Left forelimb (tissue), 1 donor: ENCODE measurements at regions not wholly inside any gene's neighbourhood (a gene's known extent, or its start where the extent isn't known, plus 50 kb on each side); places are given as distances from the start of the nearest gene placed in this dataset.
"Not testable (repeated sequence)": the region's sequence is repeated elsewhere in the genome, so short reads cannot be mapped to it uniquely, and the experiment has no call there.

Experiments used
- DNase-seq: peaks from one replicate; pipeline ENCODE4 v3.0.0-alpha.2; 2018; ENCODE audit warnings: low spot score

DNA sequence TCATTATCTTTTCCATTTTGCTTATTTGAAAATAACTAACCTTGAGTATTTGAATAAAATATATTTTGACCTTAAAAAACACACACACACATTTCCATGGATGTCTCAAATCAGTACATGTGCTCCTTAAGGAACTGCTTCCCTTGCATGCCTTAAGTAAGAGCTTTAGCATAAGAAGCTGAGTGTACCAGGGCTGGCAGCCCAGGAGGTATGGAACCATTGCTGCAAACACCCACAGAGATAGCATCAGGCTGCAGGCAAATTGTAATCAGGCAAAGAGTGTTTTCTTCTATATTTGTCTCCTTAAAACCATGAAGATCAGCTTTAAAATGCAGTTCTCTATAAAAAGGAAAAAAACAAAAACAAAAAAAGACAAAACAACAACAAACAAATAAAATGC lies 160.6 kb downstream of the PLK2 start:
- no peak for DNase-seq

DNA sequence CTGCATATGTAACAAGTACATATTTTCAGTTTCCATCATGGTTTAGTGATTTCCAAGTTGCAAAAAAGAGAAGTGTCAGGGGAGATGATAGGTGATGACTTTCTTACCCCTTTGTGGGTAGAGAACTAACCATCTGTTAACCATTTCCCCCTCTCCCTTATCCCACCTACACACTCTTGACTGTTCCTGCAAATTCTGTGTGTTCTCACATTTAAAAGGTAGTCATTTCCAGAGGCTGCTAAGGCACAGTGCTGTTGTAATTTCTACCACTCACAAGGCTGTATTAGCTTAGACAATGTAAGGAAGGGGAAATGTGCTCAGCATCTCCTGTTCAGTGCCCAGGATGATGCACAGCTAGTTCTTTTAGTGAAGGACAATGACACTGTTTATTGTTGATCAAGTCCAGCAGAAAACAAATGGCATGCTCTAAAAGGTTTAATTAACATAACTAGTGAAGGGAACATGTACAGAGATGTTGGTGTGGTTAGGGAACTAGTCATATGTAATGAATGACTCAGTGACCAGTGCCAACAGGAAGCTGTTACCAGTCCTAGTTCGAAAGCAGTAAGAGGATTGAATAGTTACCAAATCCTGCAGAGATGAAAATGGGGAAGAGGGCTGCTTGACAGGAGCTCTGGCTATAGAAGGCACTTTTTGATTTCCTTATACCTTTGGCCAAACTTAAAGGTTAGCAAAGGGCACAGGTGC lies 165.1 kb downstream of the PLK2 start:
- DNase-seq: no peak

DNA sequence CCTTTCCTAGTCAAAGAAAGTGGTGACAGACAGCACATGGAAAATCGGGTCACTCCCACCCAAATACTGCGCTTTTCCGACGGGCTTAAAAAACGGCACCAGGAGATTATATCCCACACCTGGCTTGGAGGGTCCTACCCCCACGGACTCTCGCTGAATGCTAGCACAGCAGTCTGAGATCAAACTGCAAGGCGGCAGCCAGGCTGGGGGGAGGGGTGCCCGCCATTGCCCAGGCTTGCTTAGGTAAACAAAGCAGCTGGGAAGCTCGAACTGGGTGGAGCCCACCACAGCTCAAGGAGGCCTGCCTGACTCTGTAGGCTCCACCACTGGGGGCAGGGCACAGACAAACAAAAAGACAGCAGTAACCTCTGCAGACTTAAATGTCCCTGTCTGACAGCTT lies 171.6 kb downstream of the PLK2 start:
- not testable (repeated sequence) for DNase-seq

DNA sequence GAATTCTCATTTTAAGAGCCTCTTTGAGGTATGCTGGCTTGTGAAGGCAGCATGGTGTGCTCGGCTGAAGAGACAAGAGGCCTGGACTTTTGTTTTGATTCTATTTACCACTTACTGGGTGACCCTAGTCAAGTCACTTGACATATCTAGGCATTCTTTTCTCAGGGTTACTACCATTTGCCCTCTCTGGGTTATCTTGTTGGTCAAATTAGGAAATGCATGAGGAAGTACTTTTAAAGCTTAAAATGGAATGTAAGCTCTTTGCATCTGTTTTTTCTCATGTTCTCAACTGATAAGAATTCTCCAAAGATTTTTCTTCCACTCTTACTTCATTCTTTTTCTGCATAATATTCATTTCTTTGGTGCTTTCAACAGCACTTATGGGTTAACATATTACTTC lies 173.1 kb downstream of the PLK2 start:
- DNase-seq: no peak

DNA sequence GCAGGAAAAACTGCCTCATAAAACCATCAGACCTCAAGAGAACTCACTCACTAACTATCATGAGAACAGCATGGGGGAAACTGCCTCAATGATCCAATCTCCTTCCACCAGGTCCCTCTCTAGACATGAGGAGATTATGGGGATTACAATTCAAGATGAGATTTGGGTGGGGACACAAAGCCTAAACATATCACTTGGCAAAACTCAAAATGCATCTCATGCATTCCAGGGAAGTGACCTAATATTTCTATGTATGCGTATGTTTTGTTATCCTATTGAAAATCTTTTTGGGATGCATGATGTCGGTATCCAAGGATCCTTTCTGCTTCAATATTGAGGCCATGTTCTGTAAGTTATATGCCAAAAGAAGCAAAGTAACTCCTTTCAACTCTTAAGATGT lies 174.0 kb downstream of the PLK2 start:
- DNase-seq: no peak

DNA sequence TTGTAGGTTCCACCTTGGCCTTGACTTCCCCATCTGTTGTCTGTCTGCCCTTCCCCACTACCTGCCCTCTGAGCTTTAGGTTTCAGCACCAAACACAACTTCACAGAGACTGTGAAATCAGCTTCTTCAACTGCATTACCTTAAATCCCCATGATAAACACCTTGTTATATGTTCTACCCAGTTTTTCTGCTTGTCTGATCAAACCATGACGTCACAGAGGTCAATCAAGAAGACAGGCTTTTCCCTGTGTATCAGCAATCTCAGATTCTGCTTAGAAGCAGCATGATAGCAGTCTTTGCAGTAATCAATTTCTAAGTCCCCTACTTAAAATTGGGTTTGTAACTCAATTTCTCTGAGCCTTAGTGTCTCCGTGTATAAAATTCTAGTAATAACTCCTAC lies 175.0 kb downstream of the PLK2 start:
- DNase-seq: no peak

DNA sequence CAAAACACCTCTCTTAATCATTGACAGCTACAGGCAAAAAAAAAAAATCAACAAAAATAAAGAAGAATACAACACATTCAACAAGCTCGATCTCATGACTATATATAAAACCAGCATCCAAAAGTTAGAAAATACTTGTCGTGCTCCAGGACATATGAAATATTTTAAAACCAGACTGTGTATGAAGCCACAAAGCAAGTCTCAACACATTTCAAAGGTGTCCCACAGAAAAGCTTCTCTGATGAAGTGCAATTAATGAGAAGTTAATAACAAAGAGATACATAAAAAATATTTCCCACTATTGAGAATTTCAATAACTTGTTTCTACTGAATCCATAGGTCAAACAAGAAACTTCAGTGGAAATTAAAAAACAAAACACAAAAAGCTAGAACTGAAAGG lies 178.7 kb downstream of the PLK2 start:
- no peak for DNase-seq

DNA sequence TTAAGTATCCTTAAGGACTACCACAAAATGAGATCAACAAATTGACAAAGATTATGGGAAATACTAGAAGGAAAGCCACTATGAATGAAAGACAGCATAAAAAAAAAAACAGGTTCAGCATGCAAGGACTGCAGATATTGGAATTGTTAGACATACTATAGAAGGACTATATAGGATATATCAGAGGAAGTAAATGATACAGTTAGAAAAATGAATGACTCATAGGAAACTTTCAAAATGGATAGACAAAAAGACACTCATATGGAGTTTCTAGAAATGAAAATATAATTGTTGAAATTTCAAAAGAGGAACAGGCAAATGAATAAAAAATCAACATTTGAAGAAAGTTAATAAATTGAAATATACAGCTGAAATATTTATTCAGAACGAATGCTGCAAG lies 180.6 kb downstream of the PLK2 start:
- no peak for DNase-seq

DNA sequence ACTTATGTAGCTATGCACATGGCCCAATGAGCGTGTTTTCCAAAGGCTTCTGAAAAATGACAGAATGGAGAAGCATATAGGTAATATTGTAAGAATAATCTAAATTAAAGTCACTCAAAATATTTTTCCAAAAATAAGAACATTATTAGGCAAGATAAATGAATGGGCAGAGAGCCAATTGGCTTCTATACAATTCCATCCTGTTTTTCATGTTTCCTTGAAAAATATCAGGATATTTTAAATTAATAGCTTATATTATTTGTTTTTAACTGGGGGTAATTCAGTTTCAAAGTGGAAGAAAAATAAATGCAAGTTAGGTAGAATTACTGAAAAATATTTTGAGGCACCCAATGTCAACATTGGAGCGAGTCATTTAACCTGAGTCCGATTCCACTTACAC lies 183.5 kb downstream of the PLK2 start:
- DNase-seq: no peak

DNA sequence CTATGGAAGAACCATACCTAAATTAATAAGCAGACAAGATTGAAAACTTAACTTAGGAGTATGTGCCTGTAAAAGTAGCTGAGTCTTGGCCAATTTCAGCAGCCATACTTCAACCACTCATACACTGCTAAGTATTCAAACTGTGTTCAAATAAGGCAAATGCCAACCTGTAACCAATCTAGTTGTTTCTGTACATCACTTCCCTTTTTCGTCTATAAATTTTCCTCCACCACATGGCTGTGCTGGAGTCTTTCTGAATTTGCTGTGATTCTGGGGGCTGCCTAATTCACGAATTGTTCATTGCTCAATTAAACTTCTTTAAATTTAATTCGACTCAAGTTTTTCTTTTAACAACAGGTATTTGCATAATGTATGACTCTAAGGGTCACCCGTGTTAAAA lies 184.4 kb downstream of the PLK2 start:
- DNase-seq: no peak

DNA sequence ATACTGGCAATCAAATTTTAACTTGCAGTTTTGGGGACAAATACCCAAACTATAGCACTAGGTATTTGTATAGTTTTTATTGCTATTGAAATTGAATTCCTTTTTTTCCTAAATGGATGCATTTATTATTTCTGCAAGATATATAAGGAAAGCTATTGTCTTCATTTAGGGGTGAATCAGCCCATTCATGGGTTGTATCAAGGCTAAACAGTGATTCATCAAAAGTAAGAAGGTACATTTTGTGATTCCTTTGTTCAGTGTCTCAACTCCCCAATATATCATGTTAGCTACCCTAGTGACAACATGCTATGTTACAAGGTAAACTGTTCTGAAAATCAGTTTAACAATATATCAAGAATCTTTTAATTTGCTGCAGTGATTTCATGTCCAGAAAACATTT lies 185.7 kb downstream of the PLK2 start:
- DNase-seq: no peak

DNA sequence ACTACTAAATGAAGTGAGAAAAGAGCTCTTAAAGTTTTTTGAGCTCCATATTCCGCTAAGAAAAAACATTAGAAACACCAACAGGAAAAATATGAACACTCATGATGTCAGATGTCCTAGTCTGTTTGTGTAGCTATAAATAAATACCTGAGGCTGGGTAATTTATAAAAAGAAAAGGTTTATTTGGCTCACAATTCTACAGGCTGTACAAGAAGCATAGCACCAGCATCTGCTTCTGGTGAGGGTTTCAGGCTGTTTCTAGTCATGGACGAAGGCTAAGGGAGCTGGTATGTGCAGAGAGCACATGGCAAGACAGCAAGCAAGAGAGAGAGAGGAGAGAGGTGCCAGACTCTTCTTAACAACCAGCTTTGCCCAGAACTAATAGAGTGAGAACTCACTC lies 186.2 kb downstream of the PLK2 start:
- no peak for DNase-seq

DNA sequence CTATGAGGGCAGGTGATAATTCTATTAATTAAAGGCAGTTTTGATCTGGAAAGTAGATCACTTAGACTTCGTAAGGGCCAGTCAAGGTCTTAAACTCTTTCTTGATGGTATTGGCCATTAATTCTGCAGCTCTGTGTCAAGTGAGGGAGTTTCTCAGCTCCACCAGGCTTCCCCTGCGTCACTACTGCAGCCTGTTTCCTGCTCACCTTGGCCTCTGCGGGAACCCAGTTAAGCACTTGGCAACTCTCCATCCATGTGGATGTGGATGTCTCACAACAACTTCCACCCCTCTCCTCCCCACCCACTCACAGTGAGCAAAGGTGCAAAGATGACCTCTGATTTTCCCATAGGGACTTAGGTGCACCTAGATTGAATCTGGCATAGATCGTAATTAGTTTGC lies 191.6 kb downstream of the PLK2 start:
- no peak for DNase-seq

DNA sequence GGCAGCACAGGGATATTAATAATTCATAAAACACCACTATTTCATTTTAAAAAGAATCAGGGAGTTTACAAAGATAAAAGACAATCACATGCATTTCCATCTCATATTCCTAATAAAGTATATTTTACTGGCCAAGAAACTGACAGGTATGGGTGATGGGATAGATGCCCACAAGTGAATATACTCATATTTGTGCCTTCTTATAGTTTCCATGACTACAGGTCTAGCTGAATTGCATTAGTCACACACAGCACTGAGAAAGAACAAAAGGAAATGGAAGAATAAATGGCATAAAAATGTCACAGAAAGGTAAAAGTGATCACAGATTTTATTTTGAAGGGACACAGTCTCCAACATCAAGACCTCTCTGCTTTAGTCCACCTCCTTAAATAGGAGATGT lies 193.5 kb downstream of the PLK2 start:
- DNase-seq: no peak

DNA sequence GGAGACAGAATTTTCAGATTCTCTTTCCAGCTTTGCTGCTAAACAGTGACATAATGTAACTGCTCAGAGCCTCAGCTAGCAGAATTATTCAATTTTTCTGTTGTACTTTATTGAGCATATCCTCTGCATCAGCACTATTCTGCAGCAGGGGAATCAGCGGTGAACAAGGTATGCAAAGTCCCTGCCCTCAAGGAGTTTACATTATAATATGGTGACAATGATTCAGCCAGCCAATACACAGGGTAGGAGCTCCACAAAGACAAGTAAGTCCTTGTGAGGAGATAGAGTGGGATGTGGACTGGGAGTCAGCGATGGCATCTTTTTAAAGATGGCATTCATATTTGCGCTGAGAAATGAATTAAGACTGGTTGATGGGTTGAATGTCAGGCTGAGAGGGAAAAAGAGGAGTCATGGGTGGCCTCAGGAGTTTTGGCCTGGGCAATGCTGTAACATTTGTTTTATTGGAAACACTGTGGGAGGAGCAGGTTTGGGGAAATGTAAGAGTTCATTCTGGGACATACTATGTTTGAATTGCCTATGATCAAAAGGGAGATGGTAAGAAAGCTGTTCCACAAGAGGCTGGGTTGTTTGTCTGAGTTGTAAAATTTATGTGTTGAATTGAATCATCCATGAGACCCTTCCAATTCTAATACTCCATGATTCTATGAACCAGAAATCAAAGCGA lies 194.5 kb downstream of the PLK2 start:
- no peak for DNase-seq

DNA sequence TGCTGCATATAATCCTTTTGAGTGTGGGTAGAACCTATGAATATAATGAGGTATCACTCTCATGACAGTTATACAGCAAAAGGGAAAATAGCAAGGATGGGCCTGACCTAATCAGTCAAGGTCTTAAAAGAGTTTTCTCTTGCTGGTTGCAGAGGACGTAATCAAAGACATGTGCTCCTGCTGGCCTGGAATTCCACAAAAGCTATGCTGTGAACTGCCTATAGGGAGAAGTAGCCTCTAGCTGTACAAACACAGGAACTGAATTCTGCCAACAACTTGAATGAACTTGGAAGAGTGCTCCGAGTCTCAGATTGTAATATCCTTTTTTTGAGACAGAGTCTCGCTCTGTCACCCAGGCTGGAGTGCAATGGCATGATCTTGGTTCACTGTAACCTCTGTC lies 195.6 kb downstream of the PLK2 start:
- no peak for DNase-seq

DNA sequence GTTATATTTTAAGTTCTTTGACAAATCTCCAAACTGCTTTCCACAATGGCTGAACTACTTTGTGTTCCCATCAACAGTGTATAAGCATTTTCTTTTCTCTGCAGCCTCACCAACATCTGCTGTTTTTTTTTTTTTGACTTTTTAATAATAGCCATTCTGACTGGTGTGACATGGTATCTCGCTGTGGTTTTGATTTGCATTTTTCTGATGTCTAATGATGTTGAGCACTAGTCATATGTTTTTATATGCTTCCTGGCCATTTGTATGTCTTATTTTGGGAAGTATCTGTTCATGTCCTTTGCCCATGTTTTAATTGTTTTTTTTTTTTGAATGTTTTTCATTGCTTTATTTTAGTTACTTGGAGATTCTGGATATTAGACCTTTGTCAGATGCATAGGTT lies 196.6 kb downstream of the PLK2 start:
- no peak for DNase-seq

DNA sequence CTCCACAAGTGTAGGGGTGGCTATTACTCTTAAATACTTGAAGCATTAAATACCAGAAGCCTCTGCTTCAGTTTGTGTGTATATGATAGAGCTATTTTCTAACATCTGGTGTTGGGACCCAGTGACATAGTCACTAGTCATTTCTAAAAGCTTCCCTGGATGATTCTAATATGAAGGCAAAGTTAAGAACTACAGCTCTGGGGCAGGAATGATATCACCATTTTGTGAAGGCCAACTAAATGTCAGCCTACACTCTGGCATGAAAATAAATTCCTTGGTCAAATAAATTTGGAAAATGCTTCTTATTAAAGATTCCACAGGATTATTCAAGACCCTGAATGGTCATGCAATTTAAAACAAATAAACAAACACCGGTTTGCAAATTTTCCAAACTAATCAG lies 197.7 kb downstream of the PLK2 start:
- DNase-seq: no peak

DNA sequence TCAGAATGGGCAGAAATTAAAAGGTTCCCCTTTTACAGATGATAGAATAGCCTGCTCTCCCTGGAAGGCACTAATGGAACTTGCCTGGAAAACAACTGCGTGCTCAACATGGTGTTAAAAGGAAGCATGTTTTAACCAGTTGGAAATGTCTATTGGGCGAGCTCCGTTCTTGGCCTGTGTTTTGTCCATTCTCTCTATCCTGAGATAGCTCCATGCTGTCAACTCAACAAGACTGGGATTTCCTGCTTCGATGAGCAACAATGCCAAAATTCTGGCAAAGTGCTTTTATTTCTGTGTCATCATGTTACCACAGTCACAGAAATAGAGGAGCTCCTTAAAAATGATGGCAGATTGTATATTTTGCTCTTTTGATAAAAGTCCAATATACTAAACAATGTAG lies 198.3 kb downstream of the PLK2 start:
- DNase-seq: no peak

DNA sequence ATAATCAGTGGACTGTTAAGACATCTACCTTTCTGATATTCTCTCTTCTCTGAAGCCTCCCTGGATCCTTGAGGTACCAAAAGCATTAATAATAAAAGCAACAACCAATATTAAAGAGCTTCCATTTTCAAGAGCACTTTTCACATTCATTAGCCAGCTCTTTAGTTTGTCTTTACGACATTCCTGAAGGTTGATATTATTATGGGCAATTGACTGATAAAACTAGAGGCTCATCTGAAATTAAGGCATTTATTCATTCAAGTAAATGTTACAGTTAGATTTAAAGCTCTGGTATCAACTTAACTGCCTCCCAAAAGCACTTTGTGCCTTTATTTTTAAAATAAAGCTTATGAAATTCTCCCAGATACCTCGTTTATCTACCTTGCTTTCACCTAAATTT lies 199.6 kb downstream of the PLK2 start:
- no peak for DNase-seq

DNA sequence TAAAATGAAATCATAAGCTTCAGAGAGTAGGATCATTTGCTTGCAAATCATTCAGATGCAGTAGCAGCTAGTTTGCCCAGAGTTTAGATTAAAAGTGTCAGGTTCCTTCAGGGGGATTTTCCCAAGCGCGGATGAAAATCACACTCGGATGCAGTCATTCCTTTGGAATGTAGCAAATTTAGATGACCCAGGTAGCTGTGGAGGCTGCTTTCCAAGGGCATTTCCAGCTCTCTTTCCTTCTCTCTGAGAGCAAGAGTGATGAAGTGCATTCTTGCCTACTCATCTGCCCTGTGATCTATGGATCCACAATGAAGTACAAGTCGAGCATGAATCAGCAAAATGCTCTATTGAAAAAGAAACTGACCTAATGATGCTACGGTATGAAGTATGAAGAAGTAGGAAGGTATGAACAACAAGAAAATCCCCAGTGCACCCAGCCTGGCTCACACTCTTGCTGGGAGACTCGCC lies 200.2 kb downstream of the PLK2 start:
- DNase-seq: no peak

DNA sequence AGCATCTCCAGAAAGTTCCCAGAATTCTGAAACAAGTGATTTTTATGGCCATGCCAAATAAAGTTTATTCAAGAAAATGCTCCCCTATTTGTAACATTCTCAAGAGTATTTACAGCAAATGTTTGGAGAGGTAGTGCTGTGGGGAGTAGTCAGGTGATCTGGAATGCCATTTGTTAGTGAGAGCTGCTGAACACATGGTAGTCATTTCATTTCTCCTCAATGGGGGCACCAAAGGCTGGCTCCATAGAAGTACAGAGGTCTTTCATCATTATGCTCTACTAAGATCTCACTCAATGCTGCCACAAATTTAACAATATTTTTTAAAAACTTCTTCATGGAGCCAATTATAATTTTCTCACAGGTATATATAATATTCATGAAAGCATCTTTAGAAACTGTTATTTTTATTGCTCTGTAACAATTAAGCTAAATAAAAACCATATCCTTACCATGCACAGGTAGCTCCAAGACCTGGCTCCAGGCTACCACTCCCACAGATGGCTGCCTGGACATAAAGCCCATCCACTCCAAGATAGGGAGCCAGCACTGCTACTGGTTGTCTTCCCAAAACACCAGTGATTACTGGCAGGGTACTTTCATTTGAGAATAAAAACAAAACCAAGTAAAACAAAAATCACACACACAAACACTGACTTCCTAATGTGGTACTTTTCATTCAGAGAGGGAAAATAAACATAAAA lies 200.8 kb downstream of the PLK2 start:
- DNase-seq: no peak

DNA sequence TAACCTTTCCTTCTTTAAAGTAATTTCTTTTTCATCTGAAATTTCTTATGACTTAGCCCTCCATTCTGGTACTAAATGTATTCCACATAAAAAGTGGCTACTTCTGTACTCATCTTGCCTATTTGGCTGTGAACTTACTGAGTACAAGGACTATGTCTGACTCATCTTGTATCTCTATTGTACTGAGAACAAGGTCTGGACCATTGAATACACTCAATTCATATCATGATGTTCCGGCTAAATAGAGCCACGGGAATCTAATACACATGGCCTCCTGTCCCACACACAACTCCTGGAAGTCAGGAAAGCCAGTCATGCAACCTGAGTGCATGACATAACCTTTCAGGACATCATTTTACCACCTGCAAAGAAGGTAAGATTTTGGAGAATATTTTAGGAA lies 203.9 kb downstream of the PLK2 start:
- no peak for DNase-seq
